Caki2 (cell line): ENCODE measurements at regions not wholly inside any gene's neighbourhood (a gene's known extent, or its start where the extent isn't known, plus 50 kb on each side); places are given as distances from the start of the nearest gene placed in this dataset.

Source experiments
- DNase-seq: peaks from one replicate; pipeline ENCODE4 v3.0.0-alpha.2; 2015; ENCODE audit warnings: low read depth
- in situ Hi-C: cut with HindIII; loops from 2 replicates; pipeline ENCODE4 v1.10.0; 2016; ENCODE audit warnings: low sequenced_read_pairs, low pct_unique_long_range_greater_than_20kb, mixed read lengths

GRCh38 chr6:53446151-53446550 is 97.4 kb upstream of the ELOVL5 start:
- no peak for DNase-seq
- in situ Hi-C loops = no loop called here

- no peak for DNase-seq
- in situ Hi-C loops = no loop called here
Observed at GRCh38 chr6:53441761-53442160, 93.0 kb upstream of the ELOVL5 start.

- in situ Hi-C loops = no loop called here
Observed at GRCh38 chr6:53441035-53441493, 92.3 kb upstream of the ELOVL5 start.

GRCh38 chr6:53440336-53440945 is 91.7 kb upstream of the ELOVL5 start:
- in situ Hi-C loops = no loop called here

More at GRCh38 chr6:53441035-53441493, 92.3 kb upstream of the ELOVL5 start:
- DNase-seq = no peak

GRCh38 chr6:53439556-53439955 is 90.8 kb upstream of the ELOVL5 start:
- DNase-seq = no peak
- in situ Hi-C loops = no loop called here

More at GRCh38 chr6:53440336-53440945, 91.7 kb upstream of the ELOVL5 start:
- no peak for DNase-seq

- in situ Hi-C loops = no loop called here
- peak; percentile 71 for DNase-seq
Observed at GRCh38 chr6:53437557-53438202, 88.9 kb upstream of the ELOVL5 start.

- in situ Hi-C loops = no loop called here
- no peak for DNase-seq
Observed at GRCh38 chr6:53436526-53437303, 88.0 kb upstream of the ELOVL5 start.

- no peak for DNase-seq
- in situ Hi-C loops = no loop called here
Observed at GRCh38 chr6:53433951-53434285, 85.2 kb upstream of the ELOVL5 start.

GRCh38 chr6:53433261-53433950 is 84.7 kb upstream of the ELOVL5 start:
- DNase-seq = no peak
- in situ Hi-C loops = no loop called here

GRCh38 chr6:53432318-53433161 is 83.8 kb upstream of the ELOVL5 start:
- in situ Hi-C loops = no loop called here
- no peak for DNase-seq

GRCh38 chr6:53431704-53432103 is 83.0 kb upstream of the ELOVL5 start:
- in situ Hi-C loops = no loop called here
- no peak for DNase-seq

GRCh38 chr6:53429401-53429800 is 80.7 kb upstream of the ELOVL5 start:
- in situ Hi-C loops = no loop called here
- DNase-seq = no peak

GRCh38 chr6:53428886-53429285 is 80.1 kb upstream of the ELOVL5 start:
- in situ Hi-C loops = no loop called here
- DNase-seq = no peak

GRCh38 chr6:53426667-53427270 is 78.0 kb upstream of the ELOVL5 start:
- no peak for DNase-seq
- in situ Hi-C loops = no loop called here

GRCh38 chr6:53426117-53426516 is 77.4 kb upstream of the ELOVL5 start:
- DNase-seq = no peak
- in situ Hi-C loops = no loop called here

- no peak for DNase-seq
- in situ Hi-C loops = no loop called here
Observed at GRCh38 chr6:53424976-53425718, 76.4 kb upstream of the ELOVL5 start.

- no peak for DNase-seq
- in situ Hi-C loops = no loop called here
Observed at GRCh38 chr6:53424300-53424699, 75.5 kb upstream of the ELOVL5 start.
